Urinary bladder (tissue), 3 donors: ENCODE measurements at regions not wholly inside any gene's neighbourhood (a gene's known extent, or its start where the extent isn't known, plus 50 kb on each side); places are given as distances from the start of the nearest gene placed in this dataset.

Experiments
- DNase-seq: peaks from one replicate; pipeline ENCODE4 v3.0.0-alpha.2; 2015; ENCODE audit errors: extremely low spot score
- H3K27ac ChIP-seq: one replicate; pipeline ENCODE4 v1.5.1; 2013; ENCODE audit warnings: low read depth, mild to moderate bottlenecking, moderate library complexity
- H3K36me3 ChIP-seq: one replicate; pipeline ENCODE4 v1.6.1; 2013; ENCODE audit warnings: mild to moderate bottlenecking, moderate library complexity; ENCODE audit not compliant: insufficient read depth
- H3K4me1 ChIP-seq: one replicate; pipeline ENCODE4 v1.6.1; 2013; ENCODE audit warnings: mild to moderate bottlenecking, moderate library complexity; ENCODE audit not compliant: insufficient read depth
- H3K4me3 ChIP-seq: one replicate; pipeline ENCODE4 v1.5.1; 2013; ENCODE audit warnings: low read depth, low read length
- WGBS: extraction: QIAGEN DNeasy Blood & Tissue Kit; methylation state at CpG from one replicate; pipeline ENCODE4 v1.1.7; 2013; 5-methylcytosine and 5-hydroxymethylcytosine counted together
- donor health status: healthy with polysubstance abuse.
- donor health status: healthy.

GRCh38 chr2:165033402-165033801, 78.1 kb upstream of the SLC38A11 start:
- Histone ChIP-seq H3K4me3 (no peak overlapping the region), H3K4me1 (no peaks in the 10 kb centered on the region), H3K36me3 (no peaks in the 10 kb centered on the region), H3K27ac (no peak overlapping the region)
- DNase-seq, result no peak
- WGBS, result 79% methylated on average over 2 of the region's 2 CpGs

- no peaks in the 10 kb centered on the region for H3K4me1 ChIP-seq
- no peak overlapping the region for H3K27ac ChIP-seq
- H3K4me3 ChIP-seq, result no peak overlapping the region
- WGBS, result 56% methylated on average over 2 of the region's 2 CpGs
- no peak for DNase-seq
- H3K36me3 ChIP-seq, result no peaks in the 10 kb centered on the region
Measured at GRCh38 chr2:165032559-165032958, 77.2 kb upstream of the SLC38A11 start.

GRCh38 chr2:165024199-165024598, 68.9 kb upstream of the SLC38A11 start:
- Histone ChIP-seq H3K4me1 (no peaks in the 10 kb centered on the region), H3K27ac (no peak overlapping the region), H3K36me3 (no peaks in the 10 kb centered on the region), H3K4me3 (no peak overlapping the region)
- WGBS, result 94% methylated on average over 3 of the region's 3 CpGs
- DNase-seq, result no peak

- H3K27ac ChIP-seq, result no peak overlapping the region
- no peaks in the 10 kb centered on the region for H3K36me3 ChIP-seq
- H3K4me3 ChIP-seq, result no peak overlapping the region
- no peak for DNase-seq
- no peaks in the 10 kb centered on the region for H3K4me1 ChIP-seq
- WGBS, result 83% methylated on average over 6 of the region's 6 CpGs
Measured at GRCh38 chr2:165022781-165023180, 67.5 kb upstream of the SLC38A11 start.

GRCh38 chr2:165017966-165018596, 62.8 kb upstream of the SLC38A11 start:
- WGBS, result 35% methylated on average over 8 of the region's 8 CpGs
- DNase-seq, result no peak

GRCh38 chr2:165016772-165017411, 61.6 kb upstream of the SLC38A11 start:
- H3K4me3 ChIP-seq, result no peak overlapping the region
- no peak overlapping the region for H3K27ac ChIP-seq
- WGBS, result 30% methylated on average over 15 of the region's 15 CpGs
- no peaks in the 10 kb centered on the region for H3K36me3 ChIP-seq
- DNase-seq, result peak; percentile 23
- H3K4me1 ChIP-seq, result no peaks in the 10 kb centered on the region

More at GRCh38 chr2:165017966-165018596, 62.8 kb upstream of the SLC38A11 start:
- no peaks in the 10 kb centered on the region for H3K36me3 ChIP-seq
- no peak overlapping the region for H3K4me3 ChIP-seq
- H3K27ac ChIP-seq, result no peak overlapping the region
- H3K4me1 ChIP-seq, result no peaks in the 10 kb centered on the region

- Histone ChIP-seq H3K36me3 (no peaks in the 10 kb centered on the region), H3K27ac (no peak overlapping the region), H3K4me3 (no peak overlapping the region), H3K4me1 (no peaks in the 10 kb centered on the region)
- DNase-seq, result no peak
- 32% methylated on average over 4 of the region's 4 CpGs for WGBS
Measured at GRCh38 chr2:165015052-165015642, 59.8 kb upstream of the SLC38A11 start.

GRCh38 chr2:165013944-165014619, 58.8 kb upstream of the SLC38A11 start:
- Histone ChIP-seq H3K4me1 (no peaks in the 10 kb centered on the region), H3K4me3 (no peak overlapping the region), H3K27ac (no peak overlapping the region), H3K36me3 (no peaks in the 10 kb centered on the region)
- DNase-seq, result no peak
- 59% methylated on average over 1 of the region's 1 CpG for WGBS

GRCh38 chr2:165011199-165011598, 55.9 kb upstream of the SLC38A11 start:
- DNase-seq, result no peak
- Histone ChIP-seq H3K36me3 (no peaks in the 10 kb centered on the region), H3K4me3 (no peak overlapping the region), H3K4me1 (no peaks in the 10 kb centered on the region), H3K27ac (no peak overlapping the region)
- 67% methylated on average over 2 of the region's 2 CpGs for WGBS

- DNase-seq, result no peak
- no peaks in the 10 kb centered on the region for H3K36me3 ChIP-seq
- 95% methylated on average over 1 of the region's 1 CpG for WGBS
- H3K4me3 ChIP-seq, result no peak overlapping the region
- H3K4me1 ChIP-seq, result no peaks in the 10 kb centered on the region
- H3K27ac ChIP-seq, result no peak overlapping the region
Measured at GRCh38 chr2:165010556-165010955, 55.2 kb upstream of the SLC38A11 start.

GRCh38 chr2:165009466-165009865, 54.1 kb upstream of the SLC38A11 start:
- 78% methylated on average over 1 of the region's 1 CpG for whole genome bisulfite sequencing
- no peak overlapping the region for H3K4me3 ChIP-seq
- H3K4me1 ChIP-seq, result no peaks in the 10 kb centered on the region
- DNase-seq, result no peak
- H3K36me3 ChIP-seq, result no peaks in the 10 kb centered on the region
- H3K27ac ChIP-seq, result no peak overlapping the region

- Histone ChIP-seq H3K4me3 (no peak overlapping the region), H3K4me1 (no peaks in the 10 kb centered on the region), H3K27ac (no peak overlapping the region), H3K36me3 (no peaks in the 10 kb centered on the region)
- 86% methylated on average over 3 of the region's 3 CpGs for WGBS
- DNase-seq, result no peak
Measured at GRCh38 chr2:165008730-165009315, 53.5 kb upstream of the SLC38A11 start.

- WGBS, result 84% methylated on average over 1 of the region's 1 CpG
- no peaks in the 10 kb centered on the region for H3K4me1 ChIP-seq
- no peak overlapping the region for H3K4me3 ChIP-seq
- no peak overlapping the region for H3K27ac ChIP-seq
- no peaks in the 10 kb centered on the region for H3K36me3 ChIP-seq
- DNase-seq, result no peak
Measured at GRCh38 chr2:165007161-165007744, 51.9 kb upstream of the SLC38A11 start.
